GM19025 (cell line): ENCODE measurements at regions not wholly inside any gene's neighbourhood (a gene's known extent, or its start where the extent isn't known, plus 50 kb on each side); places are given as distances from the start of the nearest gene placed in this dataset.
"Not testable (repeated sequence)": the region's sequence is repeated elsewhere in the genome, so short reads cannot be mapped to it uniquely, and the experiment has no call there.

Experiments used
- ATAC-seq: cut with Tn5 transposase; IDR thresholded peaks from one replicate; pipeline ENCODE4 v1.9.1; 2021; ENCODE audit warnings: mild to moderate bottlenecking, low read depth, moderate library complexity; ENCODE audit not compliant: unreplicated experiment

- ATAC-seq: no peak
Observed at GRCh38 chr3:16767006-16767405, 117.7 kb upstream of the PLCL2 start.

DNA sequence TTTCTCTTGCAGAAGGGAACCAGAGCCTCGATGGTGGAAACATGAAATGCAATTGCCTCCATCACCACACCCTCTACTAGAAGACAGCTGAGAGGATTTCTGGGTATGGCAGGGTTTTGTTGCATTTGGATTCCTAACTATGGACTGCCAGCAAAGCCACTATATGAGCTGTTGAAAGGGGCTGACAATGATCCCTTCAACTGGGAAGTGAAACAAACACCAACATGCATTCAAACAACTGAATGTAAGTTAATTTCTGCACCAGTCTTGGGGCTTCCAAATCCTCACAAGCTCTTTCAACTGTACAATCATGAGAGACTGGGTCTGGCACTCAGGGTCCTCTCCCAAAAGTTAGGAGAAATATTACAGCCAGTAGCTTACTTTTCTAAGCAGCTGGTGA is 116.7 kb upstream of the PLCL2 start:
- ATAC-seq: no peak

- ATAC-seq: no peak
Observed at GRCh38 chr3:16768956-16769355, 115.8 kb upstream of the PLCL2 start.

- ATAC-seq: no peak
Observed at GRCh38 chr3:16769525-16769924, 115.2 kb upstream of the PLCL2 start.

- ATAC-seq: no peak
Observed at GRCh38 chr3:16770021-16770420, 114.7 kb upstream of the PLCL2 start.

DNA sequence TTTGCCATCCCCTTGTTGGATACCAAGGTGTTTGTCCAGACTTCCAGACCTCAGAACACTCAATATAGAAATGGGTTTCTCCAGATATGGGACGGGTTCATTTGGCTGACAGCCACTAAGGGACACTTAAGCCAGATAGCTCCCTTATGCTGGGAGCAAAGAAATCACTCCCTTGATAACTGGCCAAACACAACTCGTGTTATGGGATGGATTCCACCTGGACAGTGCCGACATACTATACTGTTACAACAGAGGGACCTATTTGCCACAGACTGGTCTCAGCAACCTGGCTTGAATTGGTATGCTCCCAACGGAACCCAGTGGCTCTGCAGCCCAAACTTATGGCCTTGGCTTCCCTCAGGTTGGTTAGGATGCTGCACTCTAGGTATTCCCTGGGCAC is 114.0 kb upstream of the PLCL2 start:
- no peak for ATAC-seq

GRCh38 chr3:16773594-16773993 is 111.2 kb upstream of the PLCL2 start:
- not testable (repeated sequence) for ATAC-seq

DNA sequence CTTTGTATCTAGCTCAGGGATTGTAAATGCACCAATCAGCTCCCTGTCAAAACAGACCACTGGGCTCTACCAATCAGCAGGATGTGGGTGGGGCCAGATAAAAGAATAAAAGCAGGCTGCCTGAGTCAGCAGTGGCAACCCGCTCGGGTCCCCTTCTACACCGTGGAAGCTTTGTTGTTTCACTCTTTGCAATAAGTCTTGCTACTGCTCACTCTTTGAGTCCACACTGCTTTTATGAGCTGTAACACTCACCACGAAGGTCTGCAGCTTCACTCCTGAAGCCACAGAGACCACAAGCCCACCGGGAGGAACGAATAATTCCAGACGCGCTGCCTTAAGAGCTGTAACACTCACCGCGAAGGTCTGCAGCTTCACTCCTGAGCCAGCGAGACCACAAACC is 110.2 kb upstream of the PLCL2 start:
- not testable (repeated sequence) for ATAC-seq

DNA sequence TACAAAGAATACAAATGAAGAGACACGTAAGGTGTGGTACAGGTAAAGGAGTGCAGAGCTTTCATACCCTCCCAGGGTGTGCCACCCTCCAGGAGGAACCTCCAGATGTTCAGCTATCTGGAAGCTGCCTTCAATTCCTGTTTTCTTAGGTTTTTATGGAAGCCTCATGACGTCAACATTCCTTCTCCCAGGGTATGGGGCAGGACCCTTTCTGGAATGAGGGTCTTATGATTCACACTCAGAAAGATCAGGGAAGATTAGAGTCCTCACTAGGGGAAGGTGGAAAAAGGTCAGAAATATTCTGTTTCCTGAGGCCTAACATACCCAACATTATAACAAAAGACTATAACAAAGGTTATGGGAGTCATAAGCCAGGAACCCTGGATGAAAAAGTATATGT is 99.8 kb upstream of the PLCL2 start:
- no peak for ATAC-seq

DNA sequence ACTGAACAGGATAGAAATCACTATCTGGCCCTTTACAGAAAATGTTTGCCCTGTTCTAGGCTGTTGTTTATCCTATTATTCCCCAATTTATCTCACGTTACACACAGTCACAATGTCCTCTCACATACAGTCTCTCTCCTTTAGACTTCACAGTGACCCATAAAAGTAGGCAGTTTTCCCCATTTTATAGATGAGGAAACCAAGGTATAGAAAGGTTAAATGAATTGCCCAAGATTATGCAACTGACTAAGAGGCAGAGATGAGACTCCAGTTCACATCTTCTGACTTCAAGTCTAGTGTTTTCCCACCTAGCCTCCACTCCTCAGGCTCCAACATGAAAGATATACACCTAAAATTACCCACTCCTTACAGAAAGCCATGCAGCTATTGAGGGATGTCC is 99.3 kb upstream of the PLCL2 start:
- ATAC-seq: no peak

DNA sequence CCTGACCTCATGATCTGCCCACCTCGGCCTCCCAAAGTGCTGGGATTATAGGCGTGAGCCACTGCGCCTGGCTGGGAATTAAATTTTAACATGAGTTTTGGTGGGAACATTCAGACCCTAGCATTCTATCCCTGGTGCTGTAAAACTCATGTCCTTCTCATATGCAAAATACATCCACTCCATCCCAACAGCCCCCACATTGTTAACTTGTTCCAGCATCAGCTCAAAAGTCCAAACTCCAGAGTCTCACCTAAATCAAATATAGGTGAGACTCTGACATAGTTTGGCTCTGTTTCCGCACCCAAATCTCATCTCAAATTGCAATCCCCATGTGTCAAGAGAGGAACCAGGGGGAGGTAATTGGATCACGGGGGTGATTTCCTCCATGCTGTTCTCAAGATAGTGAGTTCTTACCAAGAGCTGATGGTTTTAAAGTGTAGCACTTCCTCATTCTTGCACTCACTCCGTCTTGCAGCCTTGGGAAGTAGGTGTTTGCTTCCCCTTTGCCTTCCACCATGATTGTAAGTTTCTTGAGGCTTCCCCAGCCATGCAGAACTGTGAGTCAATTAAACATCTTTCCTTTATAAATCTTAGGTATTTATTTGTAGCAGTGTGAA is 96.2 kb upstream of the PLCL2 start:
- no peak for ATAC-seq

DNA sequence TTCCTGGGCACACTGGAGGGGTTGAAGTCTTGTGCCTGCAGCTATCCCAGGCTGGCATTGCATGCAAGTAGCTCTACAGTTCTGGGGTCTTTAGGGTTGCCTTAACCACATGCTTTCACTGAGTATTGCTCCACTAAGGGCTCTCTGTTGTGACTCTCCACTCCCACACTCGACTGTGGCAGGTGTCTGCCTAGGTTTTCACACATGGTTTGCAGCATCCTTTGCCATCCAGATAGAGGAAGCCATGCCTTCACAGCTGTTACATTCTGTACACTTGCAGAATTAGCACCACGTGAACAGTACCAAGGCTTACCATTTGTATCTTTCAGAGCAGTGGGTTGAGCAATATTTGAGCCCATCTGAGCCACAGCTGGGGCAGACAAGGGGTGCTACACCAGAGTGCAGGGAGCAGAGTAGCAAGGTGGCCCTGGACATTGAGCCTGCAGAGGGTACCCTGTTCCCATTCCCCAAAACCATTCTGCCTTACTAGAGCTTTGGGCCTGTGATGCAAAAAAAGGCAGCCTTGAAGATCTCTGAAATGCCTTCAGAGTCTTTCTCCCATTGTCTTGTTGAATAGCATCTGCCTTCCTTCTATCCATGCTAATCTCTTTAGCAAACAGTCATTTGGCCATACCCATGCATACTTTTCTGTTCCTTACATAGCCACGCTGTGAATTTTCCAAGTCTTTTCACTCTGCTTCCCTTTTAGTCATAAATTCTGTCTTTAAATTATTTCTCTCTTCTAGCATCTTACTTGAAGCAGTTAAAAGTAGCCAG is 95.2 kb upstream of the PLCL2 start:
- ATAC-seq: no peak

DNA sequence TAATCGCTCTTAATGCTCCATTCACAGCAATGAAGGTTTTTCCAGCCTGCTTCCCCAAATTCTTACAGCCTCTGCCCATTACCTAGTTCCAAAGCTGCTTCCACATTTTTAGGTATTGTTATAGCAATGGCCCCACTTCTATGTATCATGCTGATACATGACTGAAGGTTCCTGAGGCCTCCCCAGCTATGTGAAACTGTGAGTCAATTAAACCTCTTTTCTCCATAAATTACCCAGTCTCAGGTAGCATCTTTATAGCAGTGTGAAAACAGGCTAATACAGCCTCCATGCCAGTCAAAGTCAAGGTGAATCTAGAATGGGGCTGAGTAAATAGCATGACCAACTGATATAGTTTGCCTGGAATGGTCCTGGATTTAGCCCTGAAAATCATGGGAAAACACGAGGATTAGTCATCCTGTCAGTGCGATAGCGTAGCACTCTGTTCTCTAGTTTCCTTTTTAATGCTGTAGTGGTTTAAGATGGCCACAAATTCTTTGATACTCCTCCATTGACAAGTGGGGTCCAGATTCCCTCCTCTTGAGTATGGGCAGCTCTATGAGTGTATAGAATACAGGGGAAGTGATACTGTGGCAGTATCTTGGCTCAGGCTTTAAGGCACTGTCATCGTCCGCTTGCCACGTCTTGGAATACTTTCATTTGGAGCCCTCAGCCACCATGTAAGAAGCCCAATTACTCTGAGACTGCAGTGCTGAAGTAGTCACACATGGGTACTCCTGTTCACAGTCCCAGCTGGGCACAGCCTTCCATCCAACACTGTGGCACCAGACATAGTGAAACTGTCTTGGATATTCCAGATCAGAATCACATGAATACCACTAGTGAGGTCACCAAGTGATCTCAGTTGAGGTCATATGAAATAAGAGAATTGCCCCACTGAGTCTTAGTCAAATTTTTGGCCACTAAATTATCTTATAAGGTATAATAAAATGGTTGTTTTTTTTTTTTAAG is 94.0 kb upstream of the PLCL2 start:
- no peak for ATAC-seq

- no peak for ATAC-seq
Observed at GRCh38 chr3:16793321-16793720, 91.4 kb upstream of the PLCL2 start.

- no peak for ATAC-seq
Observed at GRCh38 chr3:16794257-16794656, 90.5 kb upstream of the PLCL2 start.

DNA sequence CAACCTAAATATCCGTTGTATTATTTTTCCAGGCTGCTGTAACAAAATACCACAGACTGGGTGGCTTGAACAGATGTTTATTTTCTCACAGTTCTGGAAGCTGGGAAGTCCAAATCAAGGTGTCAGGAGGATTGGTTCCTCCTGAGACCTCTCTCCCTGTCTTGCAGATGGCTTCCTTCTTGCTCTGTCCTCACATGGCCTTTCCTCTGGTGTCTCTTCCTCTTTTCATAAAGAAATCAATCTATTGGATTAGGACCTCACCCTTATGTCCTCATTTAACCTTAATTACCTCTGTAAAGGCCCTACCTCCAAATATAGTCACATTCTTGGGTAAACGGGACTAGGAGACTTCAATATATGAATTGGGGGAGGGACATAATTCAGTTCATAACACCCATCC is 89.2 kb upstream of the PLCL2 start:
- ATAC-seq: no peak

DNA sequence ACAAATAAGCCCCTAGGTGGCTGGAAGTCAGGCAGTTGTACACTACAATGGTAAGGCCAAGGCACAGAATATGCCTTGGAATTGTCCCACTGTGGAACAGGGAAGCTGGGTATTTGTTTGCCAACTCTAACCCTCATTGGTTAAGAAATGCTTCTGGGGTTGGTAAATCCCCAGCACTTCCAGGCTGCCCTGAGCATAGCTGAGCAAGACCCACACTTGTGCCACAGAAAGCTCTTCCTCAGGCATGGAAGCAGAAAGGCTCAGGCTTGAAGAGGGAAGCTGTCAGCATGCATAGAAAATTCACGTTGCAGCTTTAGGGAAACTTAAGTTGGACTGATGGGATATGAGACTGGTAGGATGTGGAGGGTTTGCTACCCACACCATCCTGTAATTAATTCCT is 86.9 kb upstream of the PLCL2 start:
- no peak for ATAC-seq

DNA sequence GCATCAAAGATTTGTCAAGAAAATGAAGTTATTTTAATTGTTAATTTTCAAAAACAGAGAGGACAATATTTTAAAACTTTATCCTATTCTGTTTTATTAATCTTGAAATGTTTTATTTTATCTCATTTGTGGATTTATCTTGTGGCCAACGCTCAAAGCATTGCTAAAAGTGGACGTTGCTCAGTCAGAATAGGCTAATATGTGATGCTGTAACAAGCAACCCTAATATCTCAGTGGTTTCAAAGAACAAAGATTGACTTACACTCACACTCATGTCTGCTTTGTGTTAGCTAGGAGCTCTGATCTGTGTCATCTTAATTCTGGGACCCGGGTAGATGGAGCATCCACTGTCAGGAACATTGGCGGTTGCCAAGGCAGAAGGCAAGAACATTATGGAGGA is 86.0 kb upstream of the PLCL2 start:
- ATAC-seq: no peak

DNA sequence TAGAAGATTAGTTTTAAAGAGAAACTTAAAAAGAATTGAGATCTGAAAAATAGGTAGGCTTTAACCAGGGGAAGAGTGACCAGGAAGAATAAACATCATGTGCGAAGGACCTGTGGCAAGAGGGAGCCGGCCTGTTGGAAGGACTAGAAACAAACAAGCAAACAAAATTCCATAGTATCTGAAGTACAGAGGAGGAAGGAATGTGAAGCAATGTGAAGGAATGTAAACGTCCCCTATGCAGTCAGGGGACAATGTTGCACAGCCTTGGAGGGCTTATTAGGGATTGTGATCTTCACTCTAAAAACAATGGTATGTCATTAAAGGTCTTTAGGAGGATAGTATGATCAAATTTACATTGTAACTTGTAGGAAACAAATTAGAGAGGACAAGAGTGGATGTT is 84.4 kb upstream of the PLCL2 start:
- no peak for ATAC-seq

- ATAC-seq: no peak
Observed at GRCh38 chr3:16801223-16801622, 83.5 kb upstream of the PLCL2 start.

DNA sequence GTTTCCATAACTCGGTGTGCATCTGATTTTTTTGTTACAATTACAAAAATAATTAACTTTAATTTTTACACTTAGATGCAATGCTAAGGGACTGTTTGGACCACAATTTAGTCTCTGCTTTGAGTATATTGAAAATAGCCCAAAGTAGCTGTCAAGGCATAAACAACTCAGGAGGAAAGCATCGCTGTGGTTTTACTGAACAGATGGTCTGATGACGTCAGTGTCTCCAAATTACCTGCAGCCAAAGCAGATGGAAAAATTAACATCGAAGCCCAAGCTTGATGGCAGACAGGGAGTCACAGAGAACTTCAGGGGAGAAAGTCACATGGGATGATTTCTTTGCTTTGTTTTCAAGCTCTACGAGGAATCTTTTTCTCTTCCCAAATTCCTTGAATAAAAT is 83.1 kb upstream of the PLCL2 start:
- ATAC-seq: no peak
